ENCODE measurements at regions not wholly inside any gene's neighbourhood (a gene's known extent, or its start where the extent isn't known, plus 50 kb on each side); places are given as distances from the start of the nearest gene placed in this dataset.

GRCh38 chr2:129296806-129297205, 682.7 kb upstream of the RAB6C start:
- DNase-seq = no peak

- DNase-seq = no peak
These were observed 682.0 kb upstream of the RAB6C start for GRCh38 chr2:129297430-129297829.

- no peak for DNase-seq
These were observed 680.1 kb upstream of the RAB6C start for GRCh38 chr2:129299338-129299737.

GRCh38 chr2:129299756-129300155, 679.7 kb upstream of the RAB6C start:
- no peak for DNase-seq

GRCh38 chr2:129300456-129300855, 679.0 kb upstream of the RAB6C start:
- no peak for DNase-seq

GRCh38 chr2:129301431-129301913, 678.0 kb upstream of the RAB6C start:
- no peak for DNase-seq

- no peak for DNase-seq
These were observed 677.4 kb upstream of the RAB6C start for GRCh38 chr2:129302106-129302505.

- no peak for DNase-seq
These were observed 676.8 kb upstream of the RAB6C start for GRCh38 chr2:129302561-129303183.

GRCh38 chr2:129314120-129314519, 665.3 kb upstream of the RAB6C start:
- no peak for DNase-seq

- DNase-seq = no peak
These were observed 660.7 kb upstream of the RAB6C start for GRCh38 chr2:129318581-129319421.

GRCh38 chr2:129319422-129319717, 660.1 kb upstream of the RAB6C start:
- no peak for DNase-seq

GRCh38 chr2:129320288-129320687, 659.2 kb upstream of the RAB6C start:
- no peak for DNase-seq

- DNase-seq = no peak
These were observed 655.1 kb upstream of the RAB6C start for GRCh38 chr2:129324349-129324748.

- DNase-seq = no peak
These were observed 654.3 kb upstream of the RAB6C start for GRCh38 chr2:129325151-129325550.

GRCh38 chr2:129329574-129329973, 649.9 kb upstream of the RAB6C start:
- no peak for DNase-seq

GRCh38 chr2:129330504-129330903, 649.0 kb upstream of the RAB6C start:
- no peak for DNase-seq

GRCh38 chr2:129331638-129332037, 647.8 kb upstream of the RAB6C start:
- DNase-seq = no peak

- DNase-seq = no peak
These were observed 645.3 kb upstream of the RAB6C start for GRCh38 chr2:129334128-129334527.

GRCh38 chr2:129334696-129335410, 644.6 kb upstream of the RAB6C start:
- no peak for DNase-seq

GRCh38 chr2:129336276-129336675, 643.2 kb upstream of the RAB6C start:
- no peak for DNase-seq

GRCh38 chr2:129337076-129337475, 642.4 kb upstream of the RAB6C start:
- no peak for DNase-seq

- DNase-seq = no peak
These were observed 633.9 kb upstream of the RAB6C start for GRCh38 chr2:129345540-129345939.

- DNase-seq = no peak
These were observed 631.8 kb upstream of the RAB6C start for GRCh38 chr2:129347486-129348217.

Measured in CD4-positive, alpha-beta T cell treated with Interleukin-6 for 4 hours (primary cell).